CD4-positive, alpha-beta T cell treated with Interleukin-15 for 1 hour (primary cell): ENCODE measurements at regions not wholly inside any gene's neighbourhood (a gene's known extent, or its start where the extent isn't known, plus 50 kb on each side); places are given as distances from the start of the nearest gene placed in this dataset.
"Not testable (repeated sequence)": the region's sequence is repeated elsewhere in the genome, so short reads cannot be mapped to it uniquely, and the experiment has no call there.

Experiments used
- DNase-seq: peaks from one replicate; pipeline ENCODE4 v3.0.0-alpha.2; 2020

DNA sequence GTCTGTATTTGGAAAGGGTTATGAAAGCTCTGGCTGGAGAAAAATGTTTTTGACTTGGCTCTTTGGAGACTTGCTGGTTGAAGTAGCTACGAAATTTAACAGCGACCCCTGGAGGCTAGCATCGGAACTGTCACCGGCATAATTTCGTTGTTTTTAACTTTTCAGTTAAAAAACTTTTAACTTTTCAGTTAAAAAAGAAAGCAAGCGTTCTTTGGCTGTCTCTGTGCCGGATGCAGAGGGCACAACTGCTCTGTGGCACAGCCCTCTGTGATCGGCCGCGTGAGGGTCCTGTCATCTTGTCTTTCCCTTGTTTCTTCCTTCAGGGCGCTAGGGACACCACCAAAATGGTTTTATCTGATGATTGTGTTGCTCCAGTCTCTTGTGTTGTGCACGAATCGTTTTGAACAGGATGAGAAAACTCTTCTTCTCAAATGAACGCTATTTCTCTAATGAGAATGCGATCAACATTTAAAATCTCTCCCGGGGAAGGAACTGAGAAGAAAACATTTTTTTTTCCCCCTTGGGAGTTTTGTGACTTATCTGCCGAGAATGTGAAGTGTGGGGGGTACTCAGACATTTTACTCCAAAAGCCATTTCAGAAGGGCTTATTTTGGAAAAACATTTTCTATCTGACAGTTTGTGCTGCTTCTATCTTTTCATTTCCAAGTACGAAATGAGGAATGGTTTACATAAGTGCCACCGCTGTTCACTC is 57.1 kb downstream of the ADCYAP1 start:
- DNase-seq: no peak

GRCh38 chr18:963276-963675 is 58.6 kb downstream of the ADCYAP1 start:
- DNase-seq: no peak

DNA sequence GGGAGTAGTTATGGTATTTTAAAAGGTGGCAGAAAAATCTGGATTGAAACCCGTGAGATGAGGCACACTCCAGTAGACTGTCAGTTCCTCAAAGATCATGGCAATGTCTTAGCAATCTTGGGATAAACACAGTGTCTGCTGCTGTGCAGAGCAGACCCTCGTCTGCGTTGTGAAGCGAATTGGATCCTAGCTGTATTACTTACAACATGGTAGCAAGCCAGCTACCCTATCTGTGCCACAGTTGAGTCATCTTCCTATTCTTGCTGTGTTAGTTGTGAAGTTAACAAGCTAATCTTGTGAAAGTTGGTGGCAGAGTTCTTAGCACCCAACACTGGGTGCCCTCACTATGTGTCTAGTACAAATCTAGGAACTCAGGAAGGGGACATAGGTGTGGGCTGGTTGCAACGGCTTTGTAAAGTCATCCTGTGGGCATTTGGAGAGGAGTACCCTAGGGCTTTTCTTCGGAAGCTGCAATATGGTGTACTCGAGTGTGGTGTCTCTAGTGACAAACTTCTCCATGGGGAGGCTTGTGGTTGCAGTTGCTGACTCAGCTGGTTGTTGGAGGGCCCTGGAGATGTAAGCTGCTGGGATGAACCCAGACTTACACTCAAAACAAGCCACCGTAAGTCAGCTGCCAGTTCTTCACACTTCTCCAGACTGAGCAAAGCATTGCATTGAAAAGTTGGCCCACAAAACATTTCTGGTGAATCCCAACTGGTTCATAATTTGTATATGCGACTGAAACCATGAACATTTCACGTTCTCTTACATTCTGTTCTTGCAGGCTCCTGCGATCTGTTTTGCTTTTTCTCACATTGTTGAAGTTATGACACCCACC is 61.5 kb downstream of the ADCYAP1 start:
- no peak for DNase-seq

DNA sequence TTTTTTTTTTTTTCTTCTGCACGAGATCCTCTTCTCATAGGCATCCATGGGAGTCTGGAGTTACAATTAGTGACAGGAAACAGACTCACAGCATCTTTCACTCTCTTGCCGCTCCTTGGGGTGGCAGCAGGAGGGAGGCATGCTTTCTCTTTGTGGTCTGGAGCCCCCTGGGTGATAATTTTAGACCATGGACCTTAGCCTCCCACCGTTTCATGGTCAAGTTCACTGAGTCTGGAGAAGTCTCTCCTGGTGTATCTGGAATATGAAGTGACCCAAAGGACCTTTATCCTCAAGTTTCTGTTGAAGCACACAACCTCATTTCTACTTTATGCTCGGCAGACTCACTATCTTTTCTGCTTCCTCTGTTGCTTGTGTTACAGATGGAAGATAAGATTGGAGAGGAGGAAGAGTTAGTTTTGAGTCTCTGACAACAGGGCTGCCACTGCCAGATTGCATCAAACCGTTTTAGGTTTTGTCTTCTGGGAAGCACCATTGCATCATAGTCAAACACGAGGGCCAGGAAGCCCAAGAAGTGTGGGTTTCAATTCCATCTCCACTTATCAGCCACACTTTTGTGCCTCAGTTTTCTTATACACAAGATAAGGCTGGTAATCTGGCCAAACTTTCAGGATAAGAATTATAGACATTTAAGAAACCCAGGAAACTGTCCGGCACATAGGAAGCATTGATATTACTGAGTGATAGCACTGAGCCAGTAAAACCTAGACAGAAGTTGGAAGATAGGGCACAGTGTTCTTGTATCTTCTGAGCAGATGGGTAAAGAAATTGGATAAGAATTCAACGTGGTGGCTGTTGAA is 62.3 kb downstream of the ADCYAP1 start:
- DNase-seq: no peak

GRCh38 chr18:968910-969309 is 64.2 kb downstream of the ADCYAP1 start:
- not testable (repeated sequence) for DNase-seq

- not testable (repeated sequence) for DNase-seq
Observed at GRCh38 chr18:969311-969710, 64.6 kb downstream of the ADCYAP1 start.

- DNase-seq: not testable (repeated sequence)
Observed at GRCh38 chr18:974606-975005, 69.9 kb downstream of the ADCYAP1 start.

GRCh38 chr18:976393-977128 is 71.9 kb downstream of the ADCYAP1 start:
- not testable (repeated sequence) for DNase-seq

GRCh38 chr18:977327-977726 is 72.7 kb downstream of the ADCYAP1 start:
- DNase-seq: not testable (repeated sequence)

- not testable (repeated sequence) for DNase-seq
Observed at GRCh38 chr18:977732-978131, 73.1 kb downstream of the ADCYAP1 start.

DNA sequence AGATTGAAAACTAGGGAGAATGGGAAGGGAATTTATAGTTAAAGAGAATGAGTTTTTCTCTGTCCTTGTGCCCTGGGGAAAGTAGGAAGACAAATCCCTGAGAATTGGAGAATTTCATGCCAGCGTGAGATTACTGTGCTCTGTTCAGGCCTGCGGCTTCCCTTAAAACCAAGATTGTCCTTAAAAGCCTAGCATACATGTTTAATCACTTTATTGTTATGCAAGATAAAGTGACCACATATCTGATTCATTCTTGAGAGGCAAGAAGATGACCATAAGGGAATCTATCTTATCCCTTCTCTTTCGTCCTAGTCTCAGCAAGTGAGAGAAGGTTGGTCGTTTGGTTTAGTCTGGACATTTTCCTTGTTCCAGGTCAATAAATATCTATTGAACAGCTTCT is 75.9 kb downstream of the ADCYAP1 start:
- no peak for DNase-seq

DNA sequence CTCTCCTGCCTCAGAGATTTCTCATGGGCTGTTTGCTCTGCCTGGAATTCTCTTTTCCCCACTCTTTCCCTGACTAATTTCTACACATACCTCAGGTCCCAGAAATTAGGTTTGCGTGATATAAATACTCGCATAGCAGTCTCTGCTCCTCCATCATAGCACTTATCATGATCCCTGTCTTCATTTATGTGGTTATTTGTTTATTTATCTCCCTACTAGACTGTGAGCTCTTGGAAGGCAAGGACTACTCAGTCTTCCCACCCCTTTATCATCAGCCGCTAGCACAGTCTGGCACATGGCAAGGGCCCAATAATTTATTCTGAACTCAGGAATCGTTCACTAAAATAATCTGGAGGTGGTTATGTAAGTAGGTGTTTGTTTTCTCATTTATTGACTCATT is 79.3 kb downstream of the ADCYAP1 start:
- DNase-seq: no peak

DNA sequence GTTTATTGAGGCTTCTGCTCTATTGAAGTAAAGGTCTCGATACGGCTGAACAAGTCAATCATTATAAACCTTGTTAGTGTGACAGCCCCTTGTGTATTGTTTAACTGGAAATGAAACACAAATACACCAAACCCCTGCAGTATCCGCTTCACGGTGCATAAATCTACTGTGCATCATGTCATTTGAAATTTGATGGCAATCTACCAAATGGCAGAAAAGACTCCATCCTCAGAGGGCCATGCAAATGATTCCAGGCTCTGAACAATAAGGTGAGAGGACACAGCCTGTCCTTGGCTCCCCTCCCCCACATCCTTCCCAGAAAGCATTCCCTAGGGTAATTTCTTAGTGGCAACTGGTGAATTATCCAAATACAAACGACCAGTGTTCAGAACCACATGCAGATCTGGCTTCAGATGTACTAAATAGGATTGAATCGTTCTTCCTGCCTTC is 80.6 kb downstream of the ADCYAP1 start:
- DNase-seq: no peak

GRCh38 chr18:986051-986450 is 81.4 kb downstream of the ADCYAP1 start:
- no peak for DNase-seq

DNA sequence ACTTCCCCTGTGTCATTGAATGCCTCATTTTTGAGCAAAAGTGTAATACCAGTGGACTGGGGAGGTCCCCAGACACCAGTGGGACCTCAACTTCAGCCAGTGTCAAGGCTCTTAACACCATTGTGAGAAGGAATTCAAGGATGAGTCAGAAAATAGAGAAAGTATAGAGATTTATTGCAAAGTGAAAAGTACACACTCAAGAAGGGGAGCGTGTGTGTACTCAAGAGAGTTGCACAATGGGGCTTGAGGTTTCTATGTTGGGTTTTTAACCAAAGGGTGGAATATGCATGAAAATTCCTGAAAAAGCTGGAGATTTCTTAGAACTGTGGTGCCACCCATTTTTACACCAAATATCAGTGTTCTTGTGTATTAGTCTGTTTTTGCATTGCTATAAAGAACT is 81.9 kb downstream of the ADCYAP1 start:
- no peak for DNase-seq

DNA sequence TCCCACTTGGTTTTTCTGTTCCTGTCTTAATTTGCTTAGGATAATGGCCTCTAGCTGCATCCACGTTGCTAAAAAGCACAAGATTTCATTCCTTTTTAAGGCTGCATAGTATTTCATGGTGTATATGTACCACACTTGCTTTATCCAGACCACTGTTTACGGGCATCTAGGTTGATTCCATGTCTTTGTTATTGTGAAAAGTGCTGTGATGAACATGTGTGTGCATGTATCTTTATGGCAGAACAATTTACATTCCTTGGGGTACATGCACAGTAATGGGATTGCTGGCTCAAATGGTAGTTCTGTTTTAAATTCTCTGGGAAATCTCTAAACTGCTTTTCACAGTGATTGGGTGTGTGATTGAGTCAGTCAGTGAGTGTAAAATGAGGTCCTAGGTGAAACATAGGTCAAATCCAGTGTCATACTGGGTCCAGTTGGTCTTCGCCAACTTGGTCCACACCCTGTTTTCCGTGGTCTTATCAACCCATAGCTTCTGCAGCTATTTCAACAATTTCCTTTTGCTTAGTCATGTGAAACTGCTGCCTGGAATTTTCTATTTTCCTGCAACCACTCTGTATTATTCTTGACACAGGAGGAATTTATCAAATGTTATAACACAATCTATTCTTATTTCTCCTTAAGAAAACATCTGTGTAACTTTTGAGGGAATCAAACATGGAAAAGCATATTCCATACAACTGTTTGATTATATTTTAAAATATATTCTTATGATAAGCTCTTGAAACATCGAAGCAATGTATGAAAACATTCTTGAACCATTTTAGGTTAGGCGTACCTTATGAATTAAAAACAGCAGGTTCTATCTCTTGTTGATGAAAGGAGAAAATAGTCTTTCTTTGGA is 82.9 kb downstream of the ADCYAP1 start:
- DNase-seq: no peak

- no peak for DNase-seq
Observed at GRCh38 chr18:989425-989824, 84.8 kb downstream of the ADCYAP1 start.

- DNase-seq: no peak
Observed at GRCh38 chr18:990197-990596, 85.5 kb downstream of the ADCYAP1 start.

- DNase-seq: no peak
Observed at GRCh38 chr18:991441-991840, 86.8 kb downstream of the ADCYAP1 start.

- DNase-seq: no peak
Observed at GRCh38 chr18:993560-993959, 88.9 kb downstream of the ADCYAP1 start.

GRCh38 chr18:995629-996028 is 91.0 kb downstream of the ADCYAP1 start:
- DNase-seq: no peak

GRCh38 chr18:997499-997898 is 92.8 kb downstream of the ADCYAP1 start:
- no peak for DNase-seq
